ENCODE measurements at regions not wholly inside any gene's neighbourhood (a gene's known extent, or its start where the extent isn't known, plus 50 kb on each side); places are given as distances from the start of the nearest gene placed in this dataset.

- Mint-ChIP-seq H3K36me3 (no peaks in the 10 kb centered on the region), H3K27me3 (ENCODE audit: low read depth in 2 of 2) (peaks cover 0 to 4% of the 10 kb centered on the region in 2 donors), H3K4me1 (no peaks in the 10 kb centered on the region), H3K4me3 (no peak overlapping the region), H3K9me3 (no peaks in the 10 kb centered on the region), H3K27ac (no peak overlapping the region)
- Histone ChIP-seq H3K4me1 (ENCODE audit: control insufficient read depth, insufficient read depth, low read length) (no peaks in the 10 kb centered on the region), H3K36me3 (ENCODE audit: control insufficient read depth, insufficient read depth, low read length) (no peaks in the 10 kb centered on the region), H3K9me3 (ENCODE audit: control insufficient read depth, insufficient read depth, low read length) (no peaks in the 10 kb centered on the region), H3K4me3 (ENCODE audit: low read length) (no peak overlapping the region), H3K27ac (ENCODE audit: low read length) (no peak overlapping the region), H3K27me3 (ENCODE audit: control insufficient read depth, insufficient read depth, low read length) (peaks cover 2% of the 10 kb centered on the region)
- WGBS (ENCODE audit: insufficient coverage) = 25% methylated on average over 1 of the region's 1 CpG
- no peak for TF ChIP-seq CTCF (IDR thresholded peaks at IDR 0.05)
- intact Hi-C loops (cut with micrococcal nuclease) = no loop called here
- no peak for ATAC-seq
- DNase-seq = no peak
Observed at GRCh38 chr13:26878438-26878837, 117.9 kb upstream of the GPR12 start.

GRCh38 chr13:26873386-26873698 is 112.8 kb upstream of the GPR12 start:
- Mint-ChIP-seq H3K9me3 (no peaks in the 10 kb centered on the region), H3K36me3 (no peaks in the 10 kb centered on the region), H3K27me3 (ENCODE audit: low read depth in 2 of 2) (peaks cover 4 to 5% of the 10 kb centered on the region in 2 donors), H3K4me3 (no peak overlapping the region), H3K27ac (no peak overlapping the region), H3K4me1 (no peaks in the 10 kb centered on the region)
- Histone ChIP-seq H3K4me1 (ENCODE audit: control insufficient read depth, insufficient read depth, low read length) (no peaks in the 10 kb centered on the region), H3K36me3 (ENCODE audit: control insufficient read depth, insufficient read depth, low read length) (no peaks in the 10 kb centered on the region), H3K4me3 (ENCODE audit: low read length) (no peak overlapping the region), H3K27ac (ENCODE audit: low read length) (no peak overlapping the region), H3K27me3 (ENCODE audit: control insufficient read depth, insufficient read depth, low read length) (no peaks in the 10 kb centered on the region), H3K9me3 (ENCODE audit: control insufficient read depth, insufficient read depth, low read length) (no peaks in the 10 kb centered on the region)
- no peak for TF ChIP-seq CTCF (IDR thresholded peaks at IDR 0.05)
- intact Hi-C loops (cut with micrococcal nuclease) = loop anchor here (1.0 kb wide), 1 partner anchor 166 kb away; no protein-coding TSS in a partner anchor
- DNase-seq (no peak), ATAC-seq (no peak)
- 90% methylated on average over 6 of the region's 7 CpGs for WGBS (ENCODE audit: insufficient coverage)

GRCh38 chr13:26872525-26873385 is 112.2 kb upstream of the GPR12 start:
- peak; percentile 66 for TF ChIP-seq CTCF (IDR thresholded peaks at IDR 0.05)
- H3K36me3 ChIP-seq (ENCODE audit: control insufficient read depth, insufficient read depth, low read length) = no peaks in the 10 kb centered on the region
- H3K4me3 ChIP-seq (ENCODE audit: low read length) = no peak overlapping the region
- intact Hi-C loops (cut with micrococcal nuclease) = loop anchor here (1.0 kb wide), 1 partner anchor 165 kb away; no protein-coding TSS in a partner anchor
- no peak overlapping the region for H3K27ac Mint-ChIP-seq
- no peaks in the 10 kb centered on the region for H3K4me1 ChIP-seq (ENCODE audit: control insufficient read depth, insufficient read depth, low read length)
- no peaks in the 10 kb centered on the region for H3K27me3 ChIP-seq (ENCODE audit: control insufficient read depth, insufficient read depth, low read length)
- ATAC-seq = peak in 1 of 3 donors; percentile 68
- H3K9me3 Mint-ChIP-seq = no peaks in the 10 kb centered on the region
- no peak overlapping the region for H3K27ac ChIP-seq (ENCODE audit: low read length)
- DNase-seq = peak; percentile 46 to 71
- H3K4me1 Mint-ChIP-seq = no peaks in the 10 kb centered on the region
- H3K27me3 Mint-ChIP-seq (ENCODE audit: low read depth in 2 of 2) = peaks cover 2 to 5% of the 10 kb centered on the region in 2 donors
- no peak overlapping the region for H3K4me3 Mint-ChIP-seq
- no peaks in the 10 kb centered on the region for H3K9me3 ChIP-seq (ENCODE audit: control insufficient read depth, insufficient read depth, low read length)
- WGBS (ENCODE audit: insufficient coverage) = 59% methylated on average over 28 of the region's 28 CpGs
- H3K36me3 Mint-ChIP-seq = no peaks in the 10 kb centered on the region

All from natural killer cell (primary cell).